ENCODE measurements at regions not wholly inside any gene's neighbourhood (a gene's known extent, or its start where the extent isn't known, plus 50 kb on each side); places are given as distances from the start of the nearest gene placed in this dataset.

GRCh38 chrX:7485061-7485460 lies 337.1 kb upstream of the PUDP start:
- TF ChIP-seq GABPA (IDR thresholded peaks at IDR 0.05; ENCODE audit: low read depth) (no peak), CTCF (IDR thresholded peaks at IDR 0.05; ENCODE audit: insufficient read depth, low read length) (no peak), REST (IDR thresholded peaks at IDR 0.05; ENCODE audit: insufficient replicate concordance, low read depth) (no peak), POLR2AphosphoS5 (IDR thresholded peaks at IDR 0.05; ENCODE audit: low read depth) (no peak)
